HG03575 (cell line): ENCODE measurements at regions not wholly inside any gene's neighbourhood (a gene's known extent, or its start where the extent isn't known, plus 50 kb on each side); places are given as distances from the start of the nearest gene placed in this dataset.
"Not testable (repeated sequence)": the region's sequence is repeated elsewhere in the genome, so short reads cannot be mapped to it uniquely, and the experiment has no call there.

Experiments used
- ATAC-seq: cut with Tn5 transposase; IDR thresholded peaks from one replicate; pipeline ENCODE4 v1.9.1; 2021; ENCODE audit not compliant: unreplicated experiment, insufficient number of reproducible peaks, low FRiP score; ENCODE audit errors: extremely low read depth

DNA sequence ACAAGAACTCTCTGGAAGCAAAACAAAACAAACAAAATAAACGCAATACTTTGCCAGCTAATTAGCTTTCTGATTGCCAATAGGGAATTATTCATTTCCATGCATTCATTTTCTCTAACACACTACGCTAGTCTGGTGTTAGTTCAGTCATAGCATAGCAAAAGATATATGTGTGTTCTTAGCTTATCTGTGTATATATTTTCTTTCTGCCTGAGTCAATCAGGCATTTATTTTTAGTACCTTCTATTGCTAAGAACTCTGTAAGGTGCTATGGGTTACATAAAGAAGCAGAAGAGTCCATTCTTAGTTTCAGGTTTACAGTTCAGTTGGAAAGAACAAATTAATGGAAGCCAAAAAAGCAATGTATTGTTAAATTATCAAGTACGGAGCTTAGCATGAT lies 490.9 kb downstream of the KLF5 start:
- no peak for ATAC-seq

DNA sequence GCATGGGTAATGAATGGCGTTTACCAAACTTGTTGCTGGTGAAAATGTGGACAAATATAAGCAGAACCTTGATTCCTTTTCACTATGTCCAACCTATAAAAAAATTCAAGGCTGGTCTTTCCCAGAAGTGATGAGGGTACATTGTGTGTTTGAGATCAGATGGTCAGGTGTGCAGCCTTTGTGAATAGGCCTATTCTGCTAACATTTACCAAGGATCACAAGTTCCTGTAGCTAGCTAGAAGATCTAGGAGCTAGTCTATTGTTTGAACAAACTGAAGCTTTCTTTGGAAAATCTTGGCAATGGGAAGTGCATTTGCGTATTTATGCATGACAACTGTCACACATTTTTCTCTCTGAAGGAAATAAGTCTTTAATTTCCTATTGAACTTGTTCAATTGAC lies 489.6 kb downstream of the KLF5 start:
- no peak for ATAC-seq

DNA sequence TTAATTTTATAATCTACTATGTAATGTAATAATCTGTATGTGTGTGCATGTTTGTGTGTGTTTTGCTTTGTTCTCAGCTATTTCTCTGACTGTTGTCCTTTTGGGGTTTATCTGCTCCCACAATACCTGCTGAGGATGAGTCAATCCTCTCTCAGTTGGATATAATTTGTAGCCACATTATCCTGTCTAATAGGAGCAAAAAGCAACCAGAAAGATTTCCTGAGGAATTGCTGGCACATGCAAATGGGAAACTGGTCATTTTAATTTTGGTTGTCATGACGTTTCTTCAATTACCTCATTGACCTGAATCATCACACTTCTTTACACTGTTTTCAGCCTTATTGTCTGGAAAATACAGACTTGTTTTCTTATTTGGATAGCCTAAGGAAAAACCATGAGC lies 488.4 kb downstream of the KLF5 start:
- ATAC-seq = no peak

DNA sequence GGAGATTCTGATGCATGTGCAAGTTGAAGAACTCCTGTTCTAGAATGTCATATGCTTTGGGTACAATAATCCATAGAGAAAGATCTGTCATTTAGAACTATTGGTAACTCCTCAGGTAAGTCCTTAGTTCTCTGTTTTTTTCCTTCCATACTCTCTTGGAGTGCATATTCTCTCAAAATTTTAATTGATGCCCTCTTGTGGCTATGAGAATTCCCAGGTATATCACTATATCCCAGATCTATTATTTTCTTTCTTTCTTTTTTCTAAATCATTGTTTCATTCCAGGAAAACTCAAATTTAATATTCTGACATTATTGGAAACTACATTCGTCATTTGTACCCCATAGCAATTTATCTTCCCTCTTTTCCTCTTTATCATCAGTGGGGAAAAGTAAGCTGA lies 485.4 kb downstream of the KLF5 start:
- no peak for ATAC-seq

DNA sequence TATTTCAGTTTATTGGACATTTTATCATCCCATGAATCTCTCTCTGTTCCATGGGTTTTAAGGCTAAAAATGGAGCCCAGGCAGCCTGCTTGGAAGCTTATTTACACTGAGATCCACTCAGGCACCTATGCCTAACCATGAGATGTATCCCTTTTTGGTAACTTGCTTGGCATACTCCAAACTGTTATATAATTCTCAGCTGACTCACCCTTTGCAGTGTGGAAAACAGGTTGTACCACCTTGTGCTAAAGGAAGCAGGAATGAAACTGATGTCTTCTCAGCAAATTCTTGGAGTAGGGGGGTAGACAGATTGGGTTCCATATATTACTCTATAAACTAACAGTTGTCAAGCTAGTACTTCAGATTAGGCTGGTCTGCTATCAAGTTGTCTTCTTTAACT lies 483.6 kb downstream of the KLF5 start:
- ATAC-seq = no peak

DNA sequence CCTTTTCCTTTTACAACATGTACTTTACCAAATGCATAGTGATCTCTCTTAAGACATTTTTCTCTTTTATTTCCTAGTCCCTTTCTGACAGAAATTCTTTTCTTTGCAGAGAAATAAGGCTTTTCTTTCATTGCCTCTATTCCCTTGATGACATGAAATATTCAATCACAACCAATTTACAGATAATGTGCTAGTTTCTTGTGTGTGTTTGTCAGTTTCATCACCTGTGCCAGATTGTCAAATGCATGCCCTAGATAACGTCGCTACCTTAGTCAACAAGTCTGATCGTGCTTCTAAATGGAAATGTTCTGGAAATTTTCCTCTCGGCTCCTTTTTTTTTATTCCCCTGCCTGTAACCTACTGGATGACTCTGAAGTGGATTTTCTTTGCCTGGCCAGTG lies 478.1 kb downstream of the KLF5 start:
- no peak for ATAC-seq

DNA sequence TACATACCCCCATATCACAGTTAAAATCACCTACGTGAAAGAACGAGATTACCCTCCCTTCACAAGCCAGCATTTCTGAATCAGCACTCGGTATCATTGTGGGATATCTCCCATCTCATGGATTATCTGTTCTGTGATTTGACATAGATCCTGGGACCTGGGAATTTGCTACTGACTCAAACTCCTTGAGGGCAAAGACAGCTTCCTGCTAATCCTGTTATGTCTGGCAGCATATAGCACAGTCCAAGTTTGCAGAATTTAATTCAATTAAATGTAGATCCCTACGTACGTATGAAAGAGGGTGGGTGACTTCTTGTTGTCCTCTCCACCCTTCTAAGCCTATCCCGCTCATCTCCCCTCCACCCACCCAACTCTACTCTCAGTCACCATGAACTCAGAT lies 476.5 kb downstream of the KLF5 start:
- no peak for ATAC-seq

DNA sequence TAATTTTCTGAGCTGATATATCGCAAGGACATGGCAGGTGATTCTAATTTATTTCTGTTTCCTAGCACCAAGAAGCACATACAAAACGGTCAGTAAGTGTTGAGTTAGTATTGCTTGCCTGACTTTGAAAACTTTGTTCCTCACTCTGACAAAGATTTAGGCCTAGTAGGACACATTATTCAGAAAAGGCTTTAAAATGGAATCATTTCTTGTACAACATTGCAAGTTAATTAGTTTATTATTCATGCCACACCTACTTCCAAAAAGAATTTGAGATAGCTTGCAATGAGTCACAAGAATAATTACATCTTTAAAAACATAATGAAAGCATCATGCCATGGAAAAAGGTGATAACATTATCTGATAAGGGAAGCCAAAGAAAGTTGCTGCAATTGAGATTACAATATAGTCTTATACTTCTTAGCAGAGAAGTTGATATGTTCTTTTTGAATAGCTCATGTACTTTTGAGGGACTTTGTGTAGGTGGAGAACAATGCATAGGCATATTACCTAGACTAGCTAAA lies 474.2 kb downstream of the KLF5 start:
- ATAC-seq = no peak

DNA sequence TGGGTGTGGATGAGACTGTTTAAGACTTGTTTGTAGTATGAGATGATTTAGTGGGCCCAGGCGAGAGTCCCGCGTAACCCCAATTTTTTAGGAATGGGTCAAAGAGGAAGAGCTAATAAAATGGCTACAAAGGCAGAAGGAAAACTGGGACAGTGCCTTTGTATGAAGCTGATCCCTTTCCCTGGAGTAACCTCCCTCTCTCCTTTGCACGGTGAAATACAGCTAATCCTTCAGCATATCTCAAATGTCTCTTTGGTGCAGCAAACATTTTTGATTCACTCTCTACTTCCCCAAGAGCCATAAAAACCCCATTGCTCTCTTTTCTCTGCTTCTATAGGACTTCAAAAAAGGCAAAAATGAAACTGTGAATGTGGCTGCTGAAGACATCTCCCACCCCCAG lies 473.8 kb downstream of the KLF5 start:
- no peak for ATAC-seq

DNA sequence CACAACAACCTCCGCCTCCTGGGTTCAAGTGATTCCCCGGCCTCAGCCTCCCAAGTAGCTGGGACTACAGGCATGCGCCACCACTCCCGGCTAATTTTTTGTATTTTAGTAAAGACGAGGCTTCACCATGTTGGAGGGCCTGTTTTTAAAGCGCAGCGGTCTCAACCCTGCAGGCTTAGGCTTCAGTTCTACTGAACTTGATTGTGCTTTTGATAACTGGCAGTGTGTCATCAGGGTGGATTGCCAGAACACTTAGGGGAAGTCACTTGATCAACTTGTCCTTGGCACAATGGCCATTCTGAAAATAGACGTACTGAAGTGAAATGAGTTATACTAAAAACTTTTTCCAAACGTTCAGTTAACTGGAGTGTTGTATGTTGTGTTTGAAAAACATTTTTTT lies 472.2 kb downstream of the KLF5 start:
- ATAC-seq = no peak

DNA sequence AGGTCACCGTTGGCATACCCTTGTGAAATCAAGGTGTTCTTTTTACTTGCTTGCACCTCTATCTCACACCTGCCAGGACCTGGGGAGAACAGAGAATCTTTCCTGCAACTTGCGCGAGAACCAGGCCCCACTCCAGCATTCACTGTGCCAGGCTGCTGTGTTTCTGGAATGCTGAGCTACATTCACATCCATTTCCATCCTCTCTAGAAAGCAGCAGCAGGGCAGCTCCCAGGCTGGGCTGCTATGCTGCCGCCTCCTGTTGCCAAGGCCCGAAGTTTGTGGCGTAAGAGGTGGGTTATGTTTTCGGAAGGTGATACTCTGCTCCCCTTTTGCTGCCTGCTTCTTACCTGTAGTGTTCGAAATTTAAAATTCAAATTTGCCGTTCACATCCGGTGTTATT lies 464.1 kb downstream of the KLF5 start:
- no peak for ATAC-seq

DNA sequence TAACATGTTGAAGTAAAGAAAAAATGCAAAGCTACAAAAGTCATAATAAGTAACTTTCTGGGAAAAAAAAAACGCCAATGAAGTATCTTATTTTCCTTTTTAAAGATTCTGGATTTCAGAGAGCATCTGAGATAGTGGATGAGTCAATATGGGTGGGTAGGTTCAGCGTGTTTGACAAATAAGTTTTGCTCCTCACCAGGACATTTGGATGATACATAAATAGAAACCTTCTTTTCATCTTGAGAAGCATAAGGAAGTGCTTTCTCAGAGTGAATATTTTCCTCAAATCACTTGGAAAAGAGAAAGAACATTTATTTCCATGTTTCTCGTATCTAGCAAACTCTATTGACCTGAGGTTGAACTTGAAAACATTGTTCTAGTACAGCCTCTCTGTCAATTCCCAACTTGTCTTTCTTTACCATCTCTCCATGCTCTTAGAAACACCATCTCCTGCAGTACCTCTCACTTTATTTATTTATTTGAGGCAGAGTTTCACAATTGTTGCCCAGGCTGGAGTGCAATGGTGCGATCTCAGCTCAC lies 463.2 kb downstream of the KLF5 start:
- no peak for ATAC-seq

DNA sequence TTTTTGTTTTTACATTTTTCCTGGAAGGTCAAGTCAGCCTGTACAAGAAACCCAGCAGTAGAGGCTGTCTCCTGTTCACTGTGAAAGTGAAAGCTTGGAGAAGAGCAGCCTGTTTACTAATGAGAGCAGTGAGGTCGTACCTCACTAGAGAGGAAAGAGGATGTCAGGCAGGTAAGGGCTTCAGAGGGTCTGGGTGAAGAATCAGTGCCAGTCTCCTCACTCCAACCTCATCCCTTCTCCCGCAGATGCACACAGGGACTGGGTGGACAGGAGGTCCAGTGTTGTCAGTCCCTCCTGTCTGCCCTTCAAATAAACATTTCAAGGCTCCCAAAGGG lies 462.5 kb downstream of the KLF5 start:
- no peak for ATAC-seq

DNA sequence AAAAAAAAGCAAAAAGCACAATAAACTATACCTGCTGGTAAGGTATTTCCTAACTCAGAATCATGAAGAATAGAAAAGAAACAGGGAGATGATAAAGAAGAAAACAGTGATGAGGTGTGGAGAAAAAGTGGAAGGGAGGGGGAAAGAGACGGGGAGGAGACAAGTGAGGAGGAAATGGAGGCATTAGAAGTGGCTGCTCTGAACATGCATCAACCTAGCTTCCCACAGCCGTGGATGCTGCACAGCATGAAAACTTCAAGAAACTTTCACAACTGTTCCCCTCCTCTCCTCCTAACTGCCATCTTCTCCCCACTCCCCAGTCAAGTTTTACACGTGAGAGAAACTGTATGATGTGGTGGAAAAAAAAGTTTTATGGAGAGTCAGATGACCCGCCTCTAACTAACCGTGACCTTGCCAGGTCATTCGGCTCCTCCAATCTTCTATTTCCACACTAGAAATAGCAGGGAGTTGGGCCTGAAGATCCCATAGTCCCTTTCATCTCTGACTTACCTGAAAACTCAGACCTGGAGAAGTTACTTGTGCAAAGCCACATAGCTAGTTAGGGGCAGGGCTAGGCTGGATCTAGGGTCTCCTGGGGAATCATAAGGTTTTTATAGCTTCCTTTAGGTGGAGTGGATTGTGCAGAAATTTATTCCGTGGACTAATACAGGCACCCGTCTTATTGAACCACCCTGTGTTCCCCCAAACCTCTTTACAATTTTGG lies 461.9 kb downstream of the KLF5 start:
- ATAC-seq = no peak

DNA sequence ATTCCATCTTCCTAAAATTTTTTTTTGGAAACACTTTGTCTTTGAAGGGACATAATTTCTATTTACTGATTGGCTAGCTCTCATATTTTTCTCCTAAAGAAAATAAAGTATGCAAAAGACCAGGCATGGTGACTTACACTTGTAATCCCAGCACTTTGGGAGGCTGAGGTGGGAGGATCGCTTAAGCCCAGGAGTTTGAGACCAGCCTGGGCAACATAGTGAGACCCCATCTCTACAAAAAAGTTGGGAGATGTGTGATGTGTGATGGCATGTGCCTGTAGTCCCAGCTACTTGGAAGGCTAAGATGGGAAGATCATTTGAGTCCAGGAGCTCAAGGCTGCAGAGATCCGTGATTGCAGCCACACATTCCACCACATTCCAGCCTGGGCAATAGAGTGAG lies 461.3 kb downstream of the KLF5 start:
- ATAC-seq = not testable (repeated sequence)

DNA sequence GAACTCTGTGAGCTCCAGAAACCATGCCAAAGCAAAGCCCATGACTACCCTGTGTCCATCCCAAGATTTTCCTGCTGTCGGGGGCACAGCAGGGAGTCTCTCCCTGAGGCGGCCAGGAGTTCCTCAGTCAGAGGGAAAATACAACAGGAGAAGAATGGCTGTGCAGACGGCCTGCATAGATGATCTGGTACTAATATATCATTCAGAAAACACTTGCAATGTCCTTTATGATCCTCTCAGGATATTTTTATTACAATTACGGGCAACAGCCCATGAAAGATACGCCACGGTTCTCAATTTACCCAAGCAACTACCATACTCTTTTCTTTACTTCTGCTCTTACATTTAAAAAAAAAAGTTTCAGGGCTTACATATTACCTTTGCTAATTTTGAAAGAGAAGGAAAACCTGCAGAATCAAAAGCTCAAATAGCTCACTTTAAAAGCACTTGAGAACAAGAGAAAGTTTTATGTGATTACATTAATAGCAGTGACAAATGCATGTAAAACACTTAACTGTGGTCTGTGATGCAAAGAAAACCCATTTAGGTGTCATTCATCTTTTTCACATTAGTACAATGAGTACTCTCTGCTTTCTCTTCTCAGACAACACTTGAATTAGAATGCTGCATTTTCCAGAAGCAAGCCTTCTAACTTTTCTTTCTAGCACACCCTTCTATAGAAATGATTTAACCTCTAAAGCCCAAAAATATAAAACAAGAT lies 460.8 kb downstream of the KLF5 start:
- no peak for ATAC-seq

DNA sequence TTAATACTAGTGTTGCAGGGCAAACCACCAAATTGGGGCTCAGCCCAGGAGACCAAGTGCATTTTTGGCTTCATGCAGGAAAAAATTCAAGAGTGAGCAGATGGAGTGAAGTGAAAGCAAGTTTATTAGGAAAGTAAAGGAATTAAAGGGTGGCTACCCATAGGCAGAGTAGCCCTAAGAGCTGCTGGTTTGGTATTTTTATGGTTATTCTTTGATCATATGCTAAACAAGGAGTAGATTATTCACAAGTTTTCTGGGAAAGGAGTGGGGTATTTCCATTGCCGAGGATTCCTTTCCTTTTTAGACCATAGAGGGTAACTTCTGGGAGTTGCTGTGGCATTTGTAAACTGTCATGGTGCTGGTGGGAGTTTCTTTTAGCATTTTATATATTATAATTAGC lies 459.0 kb downstream of the KLF5 start:
- ATAC-seq = no peak

DNA sequence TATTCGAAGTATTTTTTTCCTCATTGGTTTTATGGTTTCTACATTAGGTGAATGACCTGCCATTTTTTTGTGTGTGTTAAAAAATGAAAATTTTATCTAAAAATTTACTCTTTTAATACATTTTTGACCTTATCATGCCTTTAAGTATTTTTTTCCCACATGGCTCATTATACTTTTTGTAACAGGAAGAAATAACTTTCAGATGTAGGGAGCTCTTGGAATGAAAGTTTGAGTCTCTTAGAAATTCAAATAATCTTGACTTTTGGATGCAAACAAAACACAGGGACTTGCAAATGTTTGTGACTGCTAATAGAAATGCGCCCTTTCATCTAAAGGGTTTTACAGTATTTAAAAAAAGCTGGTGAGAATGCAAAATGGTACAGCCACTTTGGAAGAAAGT lies 457.9 kb downstream of the KLF5 start:
- ATAC-seq = no peak

DNA sequence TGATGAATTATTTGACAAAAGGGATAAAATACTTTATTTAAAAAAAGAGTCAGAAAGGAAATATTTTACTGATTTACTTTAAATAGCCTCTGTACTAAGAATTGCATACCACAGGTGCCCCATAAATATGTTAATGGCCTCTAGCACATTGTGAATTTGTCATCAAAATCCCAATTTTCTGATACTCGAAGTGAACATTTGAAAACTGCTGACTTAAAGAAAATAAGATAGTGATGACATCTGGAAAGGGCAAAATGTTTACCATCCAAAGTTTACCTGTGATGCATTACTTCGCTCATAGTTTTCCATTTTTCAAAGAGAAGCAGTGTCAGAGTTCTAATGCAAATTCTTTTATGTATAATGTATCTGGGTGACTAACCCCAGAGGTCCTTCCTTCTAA lies 455.4 kb downstream of the KLF5 start:
- no peak for ATAC-seq

DNA sequence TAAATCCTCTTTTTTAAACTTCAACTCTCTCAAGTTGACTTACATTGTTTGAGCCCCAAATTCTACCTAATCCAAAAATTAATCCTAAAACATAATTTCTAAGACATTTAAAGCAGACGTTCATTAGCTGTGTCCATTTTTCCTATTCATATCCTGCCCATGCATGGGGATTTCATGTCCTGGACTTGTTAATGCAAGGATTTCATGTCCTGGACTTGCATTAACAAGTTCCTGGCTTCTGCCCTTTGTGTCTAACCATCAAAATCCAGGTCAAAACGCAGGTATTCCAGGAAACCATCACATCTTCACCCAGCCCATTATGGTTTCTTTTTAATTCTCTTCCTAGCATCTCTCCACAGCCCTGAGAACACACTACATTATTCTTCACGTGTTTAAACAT lies 454.9 kb downstream of the KLF5 start:
- ATAC-seq = no peak
